ENCODE measurements at regions not wholly inside any gene's neighbourhood (a gene's known extent, or its start where the extent isn't known, plus 50 kb on each side); places are given as distances from the start of the nearest gene placed in this dataset.

DNA sequence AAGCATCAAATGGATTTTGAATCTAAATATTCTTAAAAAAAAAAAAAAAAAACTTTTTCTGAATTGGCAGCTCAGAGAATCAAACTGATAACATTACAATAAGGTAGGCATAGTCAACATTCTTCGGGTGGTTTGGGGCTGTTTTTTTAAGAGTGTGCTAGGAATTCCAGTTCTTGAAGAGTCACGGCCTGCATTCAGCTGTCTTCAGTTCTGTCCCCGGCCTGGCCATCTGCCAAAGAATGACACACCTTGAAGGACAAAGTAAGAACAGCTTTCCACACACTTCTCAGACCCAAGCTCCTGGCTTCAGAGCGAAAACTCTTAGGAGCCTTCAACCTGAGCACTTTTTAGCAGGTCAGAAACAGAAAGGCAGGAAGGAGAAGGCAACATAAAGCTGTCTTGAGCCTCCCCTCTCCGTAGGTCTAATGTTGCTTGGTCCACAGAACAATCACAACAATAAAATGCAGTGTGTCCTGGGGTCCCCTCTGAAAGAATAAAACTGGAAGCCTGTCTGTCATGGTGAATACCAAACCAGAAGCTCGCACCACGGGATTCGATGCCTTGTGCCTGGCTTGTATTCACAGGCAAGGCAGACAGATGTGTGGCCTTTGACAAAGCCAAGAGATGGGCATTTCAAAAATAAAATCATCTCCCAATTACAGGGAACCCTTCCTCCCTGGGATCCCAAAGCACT is 524.4 kb upstream of the ZFHX3 start:
- no peak for DNase-seq
- no peaks in the 10 kb centered on the region for H3K9me3 ChIP-seq
- peaks cover 0 to 6% (median 0%) of the 10 kb centered on the region in 6 donors for H3K4me1 ChIP-seq
- H3K27ac ChIP-seq = no peak overlapping the region
- no peaks in the 10 kb centered on the region for H3K36me3 ChIP-seq
- peaks cover 0 to 14% (median 0%) of the 10 kb centered on the region in 7 donors for H3K27me3 ChIP-seq (replicated peaks in 1 of 7)
- intact Hi-C loops (cut with DNase I; ENCODE audit: low total_unique reads) = no loop called here
- TF ChIP-seq POLR2AphosphoS5 (IDR thresholded peaks at IDR 0.05) (no peak), POLR2A (IDR thresholded peaks at IDR 0.05) (no peak)
- TF ChIP-seq, protein P1, sequence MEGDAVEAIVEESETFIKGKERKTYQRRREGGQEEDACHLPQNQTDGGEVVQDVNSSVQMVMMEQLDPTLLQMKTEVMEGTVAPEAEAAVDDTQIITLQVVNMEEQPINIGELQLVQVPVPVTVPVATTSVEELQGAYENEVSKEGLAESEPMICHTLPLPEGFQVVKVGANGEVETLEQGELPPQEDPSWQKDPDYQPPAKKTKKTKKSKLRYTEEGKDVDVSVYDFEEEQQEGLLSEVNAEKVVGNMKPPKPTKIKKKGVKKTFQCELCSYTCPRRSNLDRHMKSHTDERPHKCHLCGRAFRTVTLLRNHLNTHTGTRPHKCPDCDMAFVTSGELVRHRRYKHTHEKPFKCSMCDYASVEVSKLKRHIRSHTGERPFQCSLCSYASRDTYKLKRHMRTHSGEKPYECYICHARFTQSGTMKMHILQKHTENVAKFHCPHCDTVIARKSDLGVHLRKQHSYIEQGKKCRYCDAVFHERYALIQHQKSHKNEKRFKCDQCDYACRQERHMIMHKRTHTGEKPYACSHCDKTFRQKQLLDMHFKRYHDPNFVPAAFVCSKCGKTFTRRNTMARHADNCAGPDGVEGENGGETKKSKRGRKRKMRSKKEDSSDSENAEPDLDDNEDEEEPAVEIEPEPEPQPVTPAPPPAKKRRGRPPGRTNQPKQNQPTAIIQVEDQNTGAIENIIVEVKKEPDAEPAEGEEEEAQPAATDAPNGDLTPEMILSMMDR (IDR thresholded peaks at IDR 0.05 in 8 of 11, conservative IDR thresholded peaks at IDR 0.05 in 3 of 11) = no peak
- 58 to 71% (median 59%) methylated on average over 8 of the region's 8 CpGs for WGBS, 5 donors
- H3K4me3 ChIP-seq = no peak overlapping the region

DNA sequence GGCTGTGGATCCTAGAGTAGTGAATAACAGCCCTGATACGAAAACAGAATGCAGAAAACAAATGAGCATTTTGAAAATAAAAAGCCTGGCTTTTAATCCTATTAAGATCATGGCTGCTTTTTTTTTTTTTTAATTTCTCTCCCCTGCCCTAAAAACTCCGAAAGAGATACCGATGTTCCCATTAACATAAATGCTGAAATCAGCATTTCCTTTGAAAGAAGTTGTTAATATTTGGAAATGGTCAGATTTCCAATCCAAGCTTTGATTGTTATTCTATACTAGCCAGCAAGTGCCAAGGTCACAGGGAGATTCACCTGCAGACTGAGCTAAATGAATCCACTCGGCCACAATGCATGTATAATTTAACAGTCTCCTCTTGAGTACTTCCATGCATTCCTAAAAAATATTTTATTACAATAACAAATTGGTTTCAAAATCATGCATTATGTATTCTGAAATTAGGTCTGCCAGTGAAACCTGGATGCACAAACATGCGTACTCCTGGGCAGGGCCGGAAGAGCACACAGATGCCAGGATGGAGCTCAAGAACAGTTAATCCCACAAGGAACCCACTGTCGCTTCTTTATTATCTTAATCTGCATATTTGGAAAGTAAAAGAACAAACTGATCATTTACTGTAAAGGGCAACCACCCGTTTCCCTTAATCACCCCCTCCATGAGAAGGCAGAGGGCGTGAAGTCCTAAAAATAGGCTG is 521.5 kb upstream of the ZFHX3 start:
- TF ChIP-seq POLR2A (IDR thresholded peaks at IDR 0.05) (no peak), POLR2AphosphoS5 (IDR thresholded peaks at IDR 0.05) (no peak)
- TF ChIP-seq, protein P1 (IDR thresholded peaks at IDR 0.05 in 8 of 11, conservative IDR thresholded peaks at IDR 0.05 in 3 of 11) = no peak
- WGBS, 5 donors = 77 to 84% (median 80%) methylated on average over 9 of the region's 9 CpGs
- no peak for DNase-seq

DNA sequence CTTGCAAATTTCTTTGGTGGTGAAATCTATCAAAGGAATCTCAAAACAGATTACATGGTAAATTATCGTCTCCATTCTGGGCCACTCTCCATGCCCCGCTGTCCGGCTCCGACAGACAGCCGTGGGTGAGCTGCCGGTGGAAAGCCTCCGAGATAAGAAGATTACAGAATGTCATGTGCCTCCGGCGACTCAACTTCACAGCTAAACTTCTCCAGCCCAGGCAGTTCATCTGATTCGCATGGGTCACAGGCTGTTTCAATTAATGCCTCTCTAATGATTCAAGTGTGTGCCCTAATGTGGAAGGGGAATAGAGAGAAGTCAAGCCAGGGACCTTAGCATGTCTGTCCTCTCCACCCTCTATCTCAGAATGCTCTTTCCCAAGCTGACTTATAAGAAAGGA is 520.8 kb upstream of the ZFHX3 start:
- 86 to 91% (median 89%) methylated on average over 10 of the region's 10 CpGs for WGBS, 5 donors
- H3K9me3 ChIP-seq = no peaks in the 10 kb centered on the region

More for the DNA sequence above, 521.5 kb upstream of the ZFHX3 start:
- Histone ChIP-seq H3K4me3 (no peak overlapping the region), H3K27ac (no peak overlapping the region), H3K9me3 (no peaks in the 10 kb centered on the region), H3K27me3 (replicated peaks in 1 of 7) (peaks cover 0 to 14% (median 0%) of the 10 kb centered on the region in 7 donors), H3K36me3 (no peaks in the 10 kb centered on the region), H3K4me1 (peaks cover 0 to 6% (median 0%) of the 10 kb centered on the region in 6 donors)
- intact Hi-C loops (cut with DNase I; ENCODE audit: low total_unique reads) = no loop called here

More for the DNA sequence above, 520.8 kb upstream of the ZFHX3 start:
- H3K4me1 ChIP-seq = peaks cover 0 to 6% (median 0%) of the 10 kb centered on the region in 6 donors
- DNase-seq = no peak
- intact Hi-C loops (cut with DNase I; ENCODE audit: low total_unique reads) = no loop called here
- TF ChIP-seq POLR2AphosphoS5 (IDR thresholded peaks at IDR 0.05) (no peak), POLR2A (IDR thresholded peaks at IDR 0.05) (no peak)
- TF ChIP-seq, protein P1 (IDR thresholded peaks at IDR 0.05 in 8 of 11, conservative IDR thresholded peaks at IDR 0.05 in 3 of 11) = no peak
- H3K4me3 ChIP-seq = no peak overlapping the region
- H3K36me3 ChIP-seq = no peaks in the 10 kb centered on the region
- no peak overlapping the region for H3K27ac ChIP-seq
- H3K27me3 ChIP-seq (replicated peaks in 1 of 7) = peaks cover 0 to 14% (median 0%) of the 10 kb centered on the region in 7 donors

All from spleen (tissue), 11 donors.